Eye (tissue), 1 donor: ENCODE measurements at regions not wholly inside any gene's neighbourhood (a gene's known extent, or its start where the extent isn't known, plus 50 kb on each side); places are given as distances from the start of the nearest gene placed in this dataset.
"Not testable (repeated sequence)": the region's sequence is repeated elsewhere in the genome, so short reads cannot be mapped to it uniquely, and the experiment has no call there.

Source experiments
- DNase-seq: peaks from one replicate; pipeline ENCODE4 v3.0.0-alpha.2; 2015

DNA sequence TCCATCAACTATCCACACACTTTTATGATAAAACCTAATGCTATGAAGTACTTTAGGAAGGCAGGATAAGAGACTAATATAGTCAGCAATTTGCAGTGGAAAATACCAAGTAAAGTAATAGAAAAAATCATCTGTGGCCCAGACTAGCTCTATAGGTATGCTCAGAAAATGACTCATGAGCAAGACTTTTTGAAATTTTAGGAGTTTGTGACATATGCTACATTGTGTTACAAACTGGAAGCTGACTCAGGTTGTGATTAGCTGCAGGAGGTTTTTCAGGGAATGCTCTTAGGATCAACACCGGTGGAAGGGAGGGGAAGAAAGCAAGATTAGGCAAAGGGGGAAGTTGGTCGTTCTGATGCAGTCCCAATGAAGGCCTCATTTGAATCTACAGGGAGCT is 56.1 kb downstream of the FEZF1 start:
- DNase-seq = no peak

DNA sequence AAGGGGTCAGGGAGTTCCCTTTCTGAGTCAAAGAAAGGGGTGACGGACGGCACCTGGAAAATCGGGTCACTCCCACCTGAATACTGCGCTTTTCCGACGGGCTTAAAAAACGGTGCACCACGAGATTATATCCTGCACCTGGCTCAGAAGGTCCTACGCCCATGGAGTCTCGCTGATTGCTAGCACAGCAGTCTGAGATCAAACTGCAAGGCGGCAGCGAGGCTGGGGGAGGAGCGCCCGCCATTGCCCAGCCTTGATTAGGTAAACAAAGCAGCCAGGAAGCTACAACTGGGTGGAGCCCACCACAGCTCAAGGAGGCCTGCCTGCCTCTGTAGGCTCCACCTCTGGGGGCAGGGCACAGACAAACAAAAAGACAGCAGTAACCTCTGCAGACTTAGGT is 65.8 kb downstream of the FEZF1 start:
- not testable (repeated sequence) for DNase-seq

DNA sequence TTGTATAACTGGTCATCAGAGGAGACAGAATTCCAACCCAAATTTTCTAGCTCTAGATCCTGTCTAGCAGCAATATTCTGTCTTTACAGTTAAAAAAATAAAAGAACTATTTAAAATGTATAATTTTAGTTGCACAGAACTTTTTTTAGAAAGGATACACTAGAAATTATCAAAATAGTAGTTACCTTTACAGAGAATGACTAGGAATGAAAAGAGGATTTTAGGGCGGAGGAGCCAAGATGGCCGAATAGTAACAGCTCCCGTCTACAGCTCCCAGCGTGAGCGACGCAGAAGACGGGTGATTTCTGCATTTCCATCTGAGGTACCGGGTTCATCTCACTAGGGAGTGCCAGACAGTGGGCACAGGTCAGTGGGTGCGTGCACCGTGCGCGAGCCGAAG is 66.3 kb downstream of the FEZF1 start:
- DNase-seq = not testable (repeated sequence)

DNA sequence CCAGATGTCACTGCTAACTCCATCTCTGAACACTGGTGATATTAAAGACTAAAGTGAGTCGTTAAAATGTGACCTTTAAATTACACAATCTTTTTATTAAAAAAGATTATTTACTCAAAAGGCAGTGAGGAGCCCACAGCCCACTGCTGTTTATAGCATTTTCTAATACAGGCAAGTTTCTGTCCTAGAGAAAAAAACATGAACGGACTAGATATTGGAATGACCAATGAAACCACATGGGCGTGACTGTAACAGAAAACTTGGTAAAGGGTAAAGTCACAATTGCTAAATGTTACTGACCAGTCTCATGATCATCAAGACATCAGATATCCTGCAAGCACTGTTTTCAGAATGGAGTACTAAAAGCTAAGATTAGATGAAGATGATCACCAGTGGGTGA is 78.7 kb downstream of the FEZF1 start:
- DNase-seq = no peak

DNA sequence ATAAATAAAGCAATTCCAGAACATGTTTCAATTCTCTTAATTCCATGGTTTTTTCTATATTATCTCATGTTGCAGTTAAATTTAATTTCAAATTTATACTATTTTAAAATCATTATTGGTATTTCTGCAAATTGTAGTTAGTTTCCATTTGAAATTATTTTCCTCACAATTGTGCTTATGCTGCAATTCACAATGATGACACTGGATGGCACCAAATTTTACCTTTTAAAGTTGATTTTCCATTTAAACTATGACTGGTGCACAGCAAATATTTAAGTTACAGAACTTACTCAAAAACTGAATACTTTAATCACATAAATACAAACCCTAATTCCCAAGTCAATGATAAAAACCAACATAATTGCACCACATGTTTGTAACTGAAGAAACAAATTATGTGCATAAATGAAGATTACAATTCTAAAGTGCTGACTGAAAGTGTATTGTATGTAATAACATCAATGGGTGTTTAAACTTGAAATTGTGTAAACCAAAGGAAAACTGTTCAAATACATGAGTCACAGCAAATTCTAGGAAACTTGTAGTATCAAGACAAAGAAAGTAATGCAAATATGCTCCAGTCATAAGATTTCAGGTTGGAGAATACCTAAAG is 75.3 kb upstream of the AASS start:
- DNase-seq = peak; percentile 73

DNA sequence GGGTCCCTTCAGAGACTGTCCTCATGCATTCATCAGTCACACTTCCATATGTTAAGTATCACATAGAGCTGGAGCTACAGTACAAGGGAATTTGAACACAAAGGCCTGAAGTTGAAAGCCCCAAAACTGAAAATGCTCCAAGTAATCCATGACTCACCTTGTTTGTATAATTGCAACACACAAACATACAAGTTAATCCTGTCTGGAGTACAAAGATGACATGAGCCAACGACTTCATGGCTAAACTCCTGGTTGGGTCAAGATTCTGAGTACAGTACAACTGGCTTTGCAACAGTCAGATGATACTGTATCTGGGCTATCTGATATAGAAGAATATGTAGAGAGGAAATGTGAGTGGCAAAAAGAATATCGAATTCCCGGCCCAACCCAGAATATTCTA is 73.1 kb upstream of the AASS start:
- no peak for DNase-seq

DNA sequence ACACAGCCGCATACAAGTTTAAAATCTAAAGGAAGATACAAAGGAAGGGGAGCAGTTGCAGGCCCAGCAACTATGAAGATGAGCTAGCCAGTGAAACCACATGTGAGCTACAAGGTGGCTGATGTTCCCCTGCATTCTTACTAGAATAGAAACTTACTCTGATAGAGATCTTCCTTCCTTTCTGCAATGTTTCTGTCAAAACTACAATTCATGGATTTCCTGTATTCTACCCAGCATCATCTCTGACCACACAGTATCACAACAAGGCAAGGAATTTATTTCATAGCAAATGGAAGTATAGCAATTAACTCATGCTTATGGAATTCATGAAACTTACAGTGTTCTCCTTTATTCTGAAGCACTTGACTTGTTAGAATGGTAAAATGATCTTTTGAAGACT is 68.7 kb upstream of the AASS start:
- no peak for DNase-seq

DNA sequence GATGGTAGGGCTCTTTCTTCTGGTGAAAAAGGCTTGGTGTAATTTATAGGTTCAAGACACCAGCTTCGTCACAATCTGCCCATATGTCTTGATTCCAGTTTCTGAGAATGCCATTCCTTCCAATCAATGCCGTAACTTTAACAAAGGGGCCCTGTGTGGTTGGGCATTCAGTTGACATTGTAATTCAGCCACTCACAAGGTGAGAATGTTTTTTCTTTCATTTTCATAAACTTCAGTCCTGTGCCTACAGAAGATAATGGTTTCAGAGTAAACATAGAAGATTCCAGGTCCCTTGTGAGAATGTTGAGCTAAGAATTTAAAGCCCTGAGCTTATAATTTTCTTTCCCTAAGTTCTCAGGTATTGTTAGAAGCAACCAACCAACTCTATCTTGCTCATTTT is 67.3 kb upstream of the AASS start:
- DNase-seq = no peak

DNA sequence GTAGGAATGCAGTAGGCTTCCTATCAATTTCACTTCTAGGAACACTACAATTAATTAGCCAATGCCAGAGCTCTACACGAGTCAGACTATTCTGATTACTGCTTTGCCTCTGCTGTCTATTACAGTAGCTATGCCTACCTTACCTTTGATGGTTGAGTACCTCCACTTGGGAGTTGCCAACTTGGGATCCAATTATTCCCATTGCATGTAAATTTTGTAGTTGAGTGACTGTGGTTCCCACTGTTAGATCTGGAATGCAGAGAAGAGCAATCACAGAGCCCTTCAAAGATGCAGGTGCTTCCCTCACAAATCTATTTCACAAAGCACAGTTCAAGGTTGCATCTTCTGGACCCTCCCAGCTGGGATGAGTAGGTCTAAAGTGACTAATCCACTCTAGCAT is 62.9 kb upstream of the AASS start:
- DNase-seq = no peak

DNA sequence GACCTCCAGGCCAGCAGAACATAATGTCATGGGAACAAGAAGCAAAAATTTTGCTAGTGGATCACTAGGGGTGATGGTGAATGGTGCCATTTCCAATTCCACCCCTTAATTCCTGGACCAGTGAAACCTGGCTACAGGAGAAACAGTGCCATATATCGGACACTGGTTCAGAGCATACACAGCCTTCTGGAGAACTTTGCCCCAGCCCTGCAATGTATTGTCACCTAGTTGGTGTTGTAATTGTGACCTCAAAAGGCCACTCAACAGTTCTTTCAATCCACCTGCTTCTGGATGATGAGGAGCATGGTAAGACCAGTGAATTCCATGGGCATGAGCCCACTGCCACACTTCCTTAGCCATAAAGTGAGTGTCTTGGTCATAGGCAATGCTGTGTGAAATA is 59.8 kb upstream of the AASS start:
- no peak for DNase-seq

DNA sequence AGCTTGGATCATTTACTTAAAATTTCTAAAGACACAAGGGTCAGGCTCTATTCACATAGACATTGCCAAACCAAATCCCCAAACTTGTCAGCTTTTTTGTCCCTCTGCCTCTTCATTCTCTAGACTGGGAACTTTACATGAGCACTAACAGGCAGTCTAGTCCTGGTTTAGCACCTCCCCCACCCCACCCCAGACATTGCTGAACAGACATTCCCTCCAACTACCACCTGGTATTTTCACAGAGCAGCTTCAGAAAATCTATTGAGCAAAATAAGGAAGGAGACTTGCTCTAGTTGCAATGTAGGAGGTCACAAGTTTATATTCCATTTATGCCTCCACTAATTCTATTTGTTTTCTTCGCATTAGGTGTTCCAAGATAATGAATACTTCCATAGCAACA is 56.8 kb upstream of the AASS start:
- DNase-seq = no peak

DNA sequence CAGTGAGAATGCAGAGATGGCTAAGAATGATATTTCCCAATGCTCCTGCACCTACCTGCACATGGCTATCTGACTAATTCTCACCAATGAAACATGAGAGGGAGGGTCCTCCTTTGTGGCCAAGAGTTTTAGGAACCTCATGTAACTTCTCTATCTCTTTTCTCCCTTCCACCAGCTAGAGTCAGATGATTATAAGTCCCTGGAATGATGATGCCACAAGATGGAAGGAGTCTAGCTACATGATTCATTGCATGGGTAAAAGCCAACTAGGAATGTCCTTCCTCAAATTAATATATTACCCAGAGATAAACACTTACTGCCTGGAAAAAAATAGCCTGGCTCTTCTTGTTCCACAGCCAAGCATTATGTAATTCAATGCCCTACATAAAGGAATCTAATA is 55.1 kb upstream of the AASS start:
- no peak for DNase-seq

DNA sequence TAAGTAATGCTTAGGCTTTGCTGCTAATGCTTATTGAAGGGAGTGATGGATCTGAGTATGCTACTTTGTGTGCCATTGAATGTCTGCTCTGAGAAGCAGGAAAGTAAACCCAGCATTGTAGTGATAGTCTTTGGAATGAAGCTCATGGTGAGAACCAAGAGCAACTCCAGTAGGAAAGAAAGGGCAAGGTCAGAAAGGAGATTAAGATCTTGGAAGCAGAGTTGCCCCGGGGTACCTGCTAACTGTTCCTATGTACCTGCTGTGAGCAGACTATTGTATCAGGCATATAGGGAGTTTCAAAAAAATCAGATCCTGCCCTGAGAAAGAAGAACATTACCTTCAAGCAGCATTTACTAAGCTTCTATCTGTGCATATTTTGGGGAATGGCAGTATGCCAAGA is 54.5 kb upstream of the AASS start:
- no peak for DNase-seq
